ENCODE measurements at regions not wholly inside any gene's neighbourhood (a gene's known extent, or its start where the extent isn't known, plus 50 kb on each side); places are given as distances from the start of the nearest gene placed in this dataset.
A peak's percentile ranks its signal among the peaks of the same experiment; 100 is the strongest.

GRCh38 chr2:125573432-125573831 lies 1082.5 kb upstream of the GYPC start:
- peaks cover 19% of the 10 kb centered on the region for H3K4me1 Mint-ChIP-seq (ENCODE audit: unreplicated experiment)
- H3K27me3 Mint-ChIP-seq (ENCODE audit: unreplicated experiment) = peaks cover 2% of the 10 kb centered on the region
- no peak for TF ChIP-seq CTCF (IDR thresholded peaks at IDR 0.05; ENCODE audit: unreplicated experiment)
- H3K36me3 Mint-ChIP-seq (ENCODE audit: low read depth, unreplicated experiment) = no peaks in the 10 kb centered on the region
- H3K9me3 Mint-ChIP-seq (ENCODE audit: unreplicated experiment) = no peaks in the 10 kb centered on the region
- no peak for DNase-seq (ENCODE audit: low spot score)
- H3K27ac Mint-ChIP-seq (ENCODE audit: unreplicated experiment) = no peak overlapping the region
- no peak overlapping the region for H3K4me3 Mint-ChIP-seq (ENCODE audit: unreplicated experiment)

GRCh38 chr2:125576558-125576957 lies 1079.4 kb upstream of the GYPC start:
- peaks cover 21% of the 10 kb centered on the region for H3K4me1 Mint-ChIP-seq (ENCODE audit: unreplicated experiment)
- H3K36me3 Mint-ChIP-seq (ENCODE audit: low read depth, unreplicated experiment) = no peaks in the 10 kb centered on the region
- H3K27me3 Mint-ChIP-seq (ENCODE audit: unreplicated experiment) = peaks cover 1% of the 10 kb centered on the region
- H3K9me3 Mint-ChIP-seq (ENCODE audit: unreplicated experiment) = no peaks in the 10 kb centered on the region
- no peak for DNase-seq (ENCODE audit: low spot score)
- no peak overlapping the region for H3K4me3 Mint-ChIP-seq (ENCODE audit: unreplicated experiment)
- no peak overlapping the region for H3K27ac Mint-ChIP-seq (ENCODE audit: unreplicated experiment)
- no peak for TF ChIP-seq CTCF (IDR thresholded peaks at IDR 0.05; ENCODE audit: unreplicated experiment)

- H3K36me3 Mint-ChIP-seq (ENCODE audit: low read depth, unreplicated experiment) = no peaks in the 10 kb centered on the region
- DNase-seq (ENCODE audit: low spot score) = no peak
- no peaks in the 10 kb centered on the region for H3K9me3 Mint-ChIP-seq (ENCODE audit: unreplicated experiment)
- H3K4me3 Mint-ChIP-seq (ENCODE audit: unreplicated experiment) = no peak overlapping the region
- peaks cover 15% of the 10 kb centered on the region for H3K4me1 Mint-ChIP-seq (ENCODE audit: unreplicated experiment)
- peak overlapping the region; percentile 33 for H3K27ac Mint-ChIP-seq (ENCODE audit: unreplicated experiment)
- TF ChIP-seq CTCF (IDR thresholded peaks at IDR 0.05; ENCODE audit: unreplicated experiment) = no peak
- no peaks in the 10 kb centered on the region for H3K27me3 Mint-ChIP-seq (ENCODE audit: unreplicated experiment)
Observed at GRCh38 chr2:125581557-125581956, 1074.4 kb upstream of the GYPC start.

GRCh38 chr2:125582516-125582915 lies 1073.4 kb upstream of the GYPC start:
- DNase-seq (ENCODE audit: low spot score) = no peak
- Mint-ChIP-seq H3K27ac (ENCODE audit: unreplicated experiment) (no peak overlapping the region), H3K4me1 (ENCODE audit: unreplicated experiment) (peaks cover 12% of the 10 kb centered on the region), H3K36me3 (ENCODE audit: low read depth, unreplicated experiment) (no peaks in the 10 kb centered on the region), H3K9me3 (ENCODE audit: unreplicated experiment) (no peaks in the 10 kb centered on the region), H3K4me3 (ENCODE audit: unreplicated experiment) (no peak overlapping the region), H3K27me3 (ENCODE audit: unreplicated experiment) (no peaks in the 10 kb centered on the region)
- TF ChIP-seq CTCF (IDR thresholded peaks at IDR 0.05; ENCODE audit: unreplicated experiment) = no peak

GRCh38 chr2:125584732-125585131 lies 1071.2 kb upstream of the GYPC start:
- TF ChIP-seq CTCF (IDR thresholded peaks at IDR 0.05; ENCODE audit: unreplicated experiment) = no peak
- no peak overlapping the region for H3K4me3 Mint-ChIP-seq (ENCODE audit: unreplicated experiment)
- H3K36me3 Mint-ChIP-seq (ENCODE audit: low read depth, unreplicated experiment) = no peaks in the 10 kb centered on the region
- no peaks in the 10 kb centered on the region for H3K27me3 Mint-ChIP-seq (ENCODE audit: unreplicated experiment)
- no peak overlapping the region for H3K27ac Mint-ChIP-seq (ENCODE audit: unreplicated experiment)
- DNase-seq (ENCODE audit: low spot score) = no peak
- H3K4me1 Mint-ChIP-seq (ENCODE audit: unreplicated experiment) = peaks cover 12% of the 10 kb centered on the region
- H3K9me3 Mint-ChIP-seq (ENCODE audit: unreplicated experiment) = no peaks in the 10 kb centered on the region

Data from endothelial cell (in vitro differentiated cells).